ENCODE measurements at regions not wholly inside any gene's neighbourhood (a gene's known extent, or its start where the extent isn't known, plus 50 kb on each side); places are given as distances from the start of the nearest gene placed in this dataset.

DNA sequence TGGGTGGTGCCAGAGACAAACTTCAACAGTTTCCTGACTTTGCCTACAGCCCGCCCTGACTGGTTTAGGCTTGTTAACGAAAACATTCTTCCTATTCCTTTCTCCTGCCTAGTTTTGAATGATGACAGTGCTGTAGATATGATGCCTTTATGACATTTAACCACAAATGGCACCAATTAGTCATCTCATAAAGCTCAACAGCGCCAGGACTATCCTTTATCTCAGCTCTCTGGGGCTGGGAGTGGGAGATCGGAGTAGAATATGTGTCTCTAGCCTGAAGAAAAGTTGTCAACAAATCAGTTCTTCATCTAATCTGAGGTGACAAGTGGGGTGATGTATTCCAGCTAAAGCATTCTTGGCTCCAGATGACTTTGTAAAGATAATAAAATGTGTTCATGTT, 64.6 kb upstream of the SH3RF1 start:
- TF ChIP-seq, protein P1, sequence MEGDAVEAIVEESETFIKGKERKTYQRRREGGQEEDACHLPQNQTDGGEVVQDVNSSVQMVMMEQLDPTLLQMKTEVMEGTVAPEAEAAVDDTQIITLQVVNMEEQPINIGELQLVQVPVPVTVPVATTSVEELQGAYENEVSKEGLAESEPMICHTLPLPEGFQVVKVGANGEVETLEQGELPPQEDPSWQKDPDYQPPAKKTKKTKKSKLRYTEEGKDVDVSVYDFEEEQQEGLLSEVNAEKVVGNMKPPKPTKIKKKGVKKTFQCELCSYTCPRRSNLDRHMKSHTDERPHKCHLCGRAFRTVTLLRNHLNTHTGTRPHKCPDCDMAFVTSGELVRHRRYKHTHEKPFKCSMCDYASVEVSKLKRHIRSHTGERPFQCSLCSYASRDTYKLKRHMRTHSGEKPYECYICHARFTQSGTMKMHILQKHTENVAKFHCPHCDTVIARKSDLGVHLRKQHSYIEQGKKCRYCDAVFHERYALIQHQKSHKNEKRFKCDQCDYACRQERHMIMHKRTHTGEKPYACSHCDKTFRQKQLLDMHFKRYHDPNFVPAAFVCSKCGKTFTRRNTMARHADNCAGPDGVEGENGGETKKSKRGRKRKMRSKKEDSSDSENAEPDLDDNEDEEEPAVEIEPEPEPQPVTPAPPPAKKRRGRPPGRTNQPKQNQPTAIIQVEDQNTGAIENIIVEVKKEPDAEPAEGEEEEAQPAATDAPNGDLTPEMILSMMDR (IDR thresholded peaks at IDR 0.05; ENCODE audit: unreplicated experiment in 3 of 3): no peak
- no peaks in the 10 kb centered on the region for H3K4me1 Mint-ChIP-seq
- H3K9me3 Mint-ChIP-seq: peaks cover 6% of the 10 kb centered on the region
- no peaks in the 10 kb centered on the region for H3K36me3 Mint-ChIP-seq (ENCODE audit: low read depth)
- no peak overlapping the region for H3K27ac Mint-ChIP-seq
- H3K27me3 Mint-ChIP-seq (ENCODE audit: low read depth): peaks cover 2% of the 10 kb centered on the region
- H3K4me3 Mint-ChIP-seq: no peak overlapping the region

DNA sequence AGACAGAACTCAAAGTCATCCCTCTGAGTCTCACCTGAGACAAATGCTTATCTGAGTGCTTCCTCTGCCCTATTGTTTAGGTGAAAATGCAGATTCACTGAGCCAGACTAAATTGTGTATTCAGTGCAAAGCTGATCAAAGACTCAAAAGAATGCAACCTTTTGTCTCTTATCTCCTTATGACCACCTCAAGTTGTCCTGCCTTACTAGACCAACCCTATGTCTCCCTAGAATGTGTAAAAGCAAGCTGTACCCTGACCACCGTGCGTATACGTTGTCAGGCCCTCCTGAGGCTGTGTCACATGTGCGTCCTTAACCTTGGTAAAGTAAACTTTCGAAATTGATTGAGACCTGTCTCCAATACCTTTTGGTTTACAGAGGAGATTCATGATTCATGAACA, 63.6 kb upstream of the SH3RF1 start:
- H3K4me1 Mint-ChIP-seq: no peaks in the 10 kb centered on the region
- H3K9me3 Mint-ChIP-seq: peaks cover 9% of the 10 kb centered on the region
- no peak overlapping the region for H3K4me3 Mint-ChIP-seq
- TF ChIP-seq, protein P1 (IDR thresholded peaks at IDR 0.05; ENCODE audit: unreplicated experiment in 3 of 3): no peak
- no peaks in the 10 kb centered on the region for H3K36me3 Mint-ChIP-seq (ENCODE audit: low read depth)
- peaks cover 5% of the 10 kb centered on the region for H3K27me3 Mint-ChIP-seq (ENCODE audit: low read depth)
- H3K27ac Mint-ChIP-seq: no peak overlapping the region

DNA sequence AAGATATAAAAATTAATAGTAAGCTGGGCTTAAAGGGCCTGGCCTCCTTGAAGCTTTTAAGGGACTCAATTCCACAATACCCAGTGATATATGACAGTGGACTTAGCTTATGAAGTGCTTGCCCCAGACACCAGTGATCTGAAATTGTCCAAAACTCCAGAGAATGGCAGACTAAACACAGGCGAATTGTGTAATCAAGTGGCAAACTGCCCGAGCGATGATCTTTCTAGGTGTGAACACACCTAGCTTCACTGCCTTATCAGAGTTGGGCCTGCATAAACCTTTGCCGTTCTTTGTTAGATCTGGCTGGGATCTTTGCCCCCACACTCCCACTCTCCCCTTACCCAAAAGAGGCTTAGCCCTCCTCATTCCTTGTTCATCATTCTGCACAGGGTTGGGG, 62.5 kb upstream of the SH3RF1 start:
- no peak overlapping the region for H3K4me3 Mint-ChIP-seq
- no peaks in the 10 kb centered on the region for H3K4me1 Mint-ChIP-seq
- H3K27ac Mint-ChIP-seq: no peak overlapping the region
- peaks cover 5% of the 10 kb centered on the region for H3K27me3 Mint-ChIP-seq (ENCODE audit: low read depth)
- TF ChIP-seq, protein P1 (IDR thresholded peaks at IDR 0.05; ENCODE audit: unreplicated experiment in 3 of 3): no peak
- H3K9me3 Mint-ChIP-seq: peaks cover 9% of the 10 kb centered on the region
- no peaks in the 10 kb centered on the region for H3K36me3 Mint-ChIP-seq (ENCODE audit: low read depth)

DNA sequence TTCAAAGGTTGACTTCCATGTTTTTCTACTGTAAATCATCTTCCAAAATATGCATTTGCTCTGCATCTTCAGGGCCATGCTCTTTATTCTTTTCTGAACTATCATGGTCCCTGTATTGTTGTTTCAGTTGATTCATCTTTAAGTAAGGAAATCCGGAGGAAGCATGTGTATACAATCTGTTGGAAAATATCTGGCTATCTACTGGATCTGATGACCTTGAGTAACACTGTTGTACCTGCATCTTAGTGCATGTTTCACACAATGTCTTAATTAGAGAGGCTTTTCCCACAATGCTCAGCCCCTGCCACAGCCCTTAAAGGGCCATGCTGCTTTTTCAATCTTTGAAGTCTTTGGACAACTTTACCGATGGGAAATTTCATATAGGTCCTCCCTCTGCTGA, 61.8 kb upstream of the SH3RF1 start:
- H3K9me3 Mint-ChIP-seq: peaks cover 5% of the 10 kb centered on the region
- TF ChIP-seq, protein P1 (IDR thresholded peaks at IDR 0.05; ENCODE audit: unreplicated experiment in 3 of 3): no peak
- H3K36me3 Mint-ChIP-seq (ENCODE audit: low read depth): no peaks in the 10 kb centered on the region
- H3K27me3 Mint-ChIP-seq (ENCODE audit: low read depth): peaks cover 5% of the 10 kb centered on the region
- H3K4me1 Mint-ChIP-seq: no peaks in the 10 kb centered on the region
- H3K27ac Mint-ChIP-seq: no peak overlapping the region
- no peak overlapping the region for H3K4me3 Mint-ChIP-seq

DNA sequence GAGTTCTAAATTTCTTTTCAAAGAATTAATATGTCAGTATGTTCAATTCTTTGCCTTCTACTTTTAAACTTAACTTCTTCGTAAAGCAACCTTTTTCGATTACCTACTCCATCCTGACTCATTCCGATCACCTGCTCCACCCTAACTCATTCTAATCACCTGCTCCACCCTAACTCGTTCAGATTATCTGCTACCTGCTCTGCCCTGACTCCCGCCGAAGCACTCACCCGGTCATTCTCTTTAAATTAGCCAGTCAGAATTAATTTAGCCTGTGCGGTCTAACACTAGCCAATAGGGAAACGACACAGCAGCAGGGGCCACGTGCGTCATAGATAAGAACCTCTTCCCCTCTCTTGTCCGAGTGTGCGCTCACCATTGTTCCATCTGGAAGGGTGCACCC, 60.1 kb upstream of the SH3RF1 start:
- H3K36me3 Mint-ChIP-seq (ENCODE audit: low read depth): no peaks in the 10 kb centered on the region
- no peak overlapping the region for H3K27ac Mint-ChIP-seq
- H3K4me1 Mint-ChIP-seq: no peaks in the 10 kb centered on the region
- H3K9me3 Mint-ChIP-seq: peaks cover 11% of the 10 kb centered on the region
- H3K4me3 Mint-ChIP-seq: no peak overlapping the region
- TF ChIP-seq, protein P1 (IDR thresholded peaks at IDR 0.05; ENCODE audit: unreplicated experiment in 3 of 3): no peak
- peaks cover 5% of the 10 kb centered on the region for H3K27me3 Mint-ChIP-seq (ENCODE audit: low read depth)

DNA sequence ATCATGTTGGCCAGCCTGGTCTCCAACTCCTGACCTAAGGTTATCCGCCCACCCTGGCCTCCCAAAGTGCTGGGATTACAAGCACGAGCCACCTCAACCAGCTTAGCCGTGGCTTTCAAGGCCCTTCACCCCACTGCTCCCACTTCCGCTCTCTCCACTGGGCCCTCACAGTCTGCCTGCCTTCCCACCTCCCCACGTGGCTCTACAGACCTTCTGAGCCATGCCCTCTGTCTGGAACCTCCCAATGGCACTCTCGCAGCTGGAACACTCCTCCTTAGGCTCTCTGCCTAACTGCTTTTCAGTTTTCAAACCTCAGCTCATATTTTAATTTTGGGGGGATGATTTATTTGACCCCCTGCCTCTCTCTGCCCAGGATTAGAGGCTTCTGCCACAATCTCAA, 59.3 kb upstream of the SH3RF1 start:
- Mint-ChIP-seq H3K27me3 (ENCODE audit: low read depth) (peaks cover 5% of the 10 kb centered on the region), H3K4me1 (no peaks in the 10 kb centered on the region), H3K4me3 (no peak overlapping the region), H3K9me3 (peaks cover 14% of the 10 kb centered on the region), H3K27ac (no peak overlapping the region), H3K36me3 (ENCODE audit: low read depth) (no peaks in the 10 kb centered on the region)
- TF ChIP-seq, protein P1 (IDR thresholded peaks at IDR 0.05; ENCODE audit: unreplicated experiment in 3 of 3): no peak

Data from nephron (organoid).